K562 (cell line): ENCODE measurements at regions not wholly inside any gene's neighbourhood (a gene's known extent, or its start where the extent isn't known, plus 50 kb on each side); places are given as distances from the start of the nearest gene placed in this dataset.

Source experiments
- ATAC-seq: fragments of 200-7000 bp; cut with Tn5 transposase; 3 replicates; pipeline ENCODE4 v1.9.1; 2020; ENCODE audit warnings: moderate library complexity
- BruUV-seq: library from RNA; stranded (reverse); fragments of 400-500 nt; replicated peaks from 2 replicates; lab custom pipeline; 2021; lab: Mats Ljungman, UMichigan
- CTCF ChIA-PET: fragments of 300-600 bp; formaldehyde crosslinking; extraction: SDS; loops from one replicate; lab custom pipeline; 2021; ENCODE audit warnings: low intra/inter-chr PET ratio; lab: Yijun Ruan, JAX
- POLR2A ChIA-PET: fragments of 300-600, 350-650 bp; sonication (Branson Sonifier 250); formaldehyde crosslinking; extraction: SDS; loops from one replicate; lab custom pipeline; 2021; ENCODE audit warnings: antibody characterized with exemption, inconsistent platforms; lab: Yijun Ruan, JAX
- DNase-seq, 4 experiments: peaks; one replicate each; pipeline versions ENCODE4 v3.0.0 to v3.0.0-alpha.2; 2011 to 2018; ENCODE audit warnings: low spot score in 3 of 4, mixed read lengths in 3 of 4; ENCODE audit errors: extremely low read depth in 1 of 4
- FAIRE-seq: peaks from 2 replicates; lab custom pipeline; 2011; peaks lifted over from hg19 to GRCh38; lab: Jason Lieb, UNC
- H2AFZ ChIP-seq: 2 replicates; pipeline ENCODE4 v1.6.0; 2011; ENCODE audit warnings: low read depth, low read length, control low read depth, inconsistent platforms
- H3K27ac ChIP-seq: fragments of 200-600 bp; 3 replicates; pipeline ENCODE4 v1.8.0; 2011; ENCODE audit warnings: low read depth, mild to moderate bottlenecking, control low read depth, inconsistent platforms, low read length, moderate library complexity, mixed read lengths; ENCODE audit errors: extremely low read depth
- H3K27me3 ChIP-seq, 2 experiments: fragments of 300-600 bp in 1 of 2; 2 replicates in 1 of 2; 3 replicates in 1 of 2; pipeline versions ENCODE4 v1.6.0 to v1.8.0; 2011; ENCODE audit warnings: inconsistent platforms in 2 of 2, low read length in 2 of 2, mild to moderate bottlenecking in 1 of 2, mixed read lengths in 1 of 2, moderate library complexity in 1 of 2; ENCODE audit not compliant: control insufficient read depth in 2 of 2, insufficient read depth in 2 of 2
- H3K36me3 ChIP-seq: fragments of 300-600 bp; 3 replicates; pipeline ENCODE4 v1.8.0; 2011; ENCODE audit warnings: mild to moderate bottlenecking, low read length, inconsistent platforms; ENCODE audit not compliant: control insufficient read depth, insufficient read depth
- H3K4me1 ChIP-seq, 2 experiments: fragments of 200-600 bp in 1 of 2; replicated peaks in 1 of 2; 2 replicates in 1 of 2; 3 replicates in 1 of 2; pipeline versions ENCODE4 v1.5.1 to v1.8.0; 2011; ENCODE audit warnings: inconsistent platforms in 2 of 2, low read length in 2 of 2, mild to moderate bottlenecking in 1 of 2, mixed read lengths in 1 of 2, moderate library complexity in 1 of 2; ENCODE audit not compliant: control insufficient read depth in 2 of 2, insufficient read depth in 2 of 2
- H3K4me2 ChIP-seq: 2 replicates; pipeline ENCODE4 v1.6.1; 2011; ENCODE audit warnings: low read length, control low read depth, inconsistent platforms, mixed read lengths; ENCODE audit not compliant: insufficient read depth
- H3K4me3 ChIP-seq: fragments of 200-600 bp; sonication (generic), shearing (Covaris generic); 2 replicates; pipeline ENCODE4 v1.5.1; 2016; ENCODE audit warnings: control low read depth, inconsistent platforms
- H3K79me2 ChIP-seq: fragments of 200-600 bp; 3 replicates; pipeline ENCODE4 v1.8.0; 2011; ENCODE audit warnings: low read length, inconsistent platforms; ENCODE audit not compliant: control insufficient read depth, insufficient read depth
- H3K9ac ChIP-seq, 2 experiments: 2 replicates each; pipeline versions ENCODE4 v1.6.0 to v1.6.1; 2011; ENCODE audit warnings: low read depth in 2 of 2, low read length in 2 of 2, control low read depth in 1 of 2, inconsistent platforms in 1 of 2, mild to moderate bottlenecking in 1 of 2, mixed read lengths in 1 of 2; ENCODE audit not compliant: insufficient read depth in 1 of 2
- H3K9me1 ChIP-seq: one replicate; pipeline ENCODE4 v1.6.0; 2011; ENCODE audit warnings: inconsistent platforms, mild to moderate bottlenecking, low read length, moderate library complexity; ENCODE audit not compliant: control insufficient read depth, insufficient read depth
- H3K9me3 ChIP-seq: replicated peaks from 2 replicates; pipeline ENCODE4 v1.5.1; 2011; ENCODE audit warnings: low read depth, low read length, inconsistent platforms; ENCODE audit not compliant: control insufficient read depth, insufficient read depth
- H4K20me1 ChIP-seq: replicated peaks from 2 replicates; pipeline ENCODE4 v1.6.1; 2011; ENCODE audit warnings: low read length, inconsistent platforms, mixed read lengths; ENCODE audit not compliant: control insufficient read depth, insufficient read depth
- BRF2 ChIP-seq: IDR thresholded peaks from 3 replicates; pipeline ENCODE4 v1.6.1; 2011; ENCODE audit warnings: borderline replicate concordance, mild to moderate bottlenecking; ENCODE audit not compliant: insufficient read length, insufficient read depth
- CTCF ChIP-seq, 3 experiments: IDR thresholded peaks in 2 of 3; conservative IDR thresholded peaks in 1 of 3; 2 replicates each; pipeline ENCODE4 v1.5.1; 2011 to 2012; ENCODE audit warnings: low read length in 3 of 3, mild to moderate bottlenecking in 3 of 3, control low read depth in 2 of 3, improper control_type of control experiment in 1 of 3, inconsistent platforms in 1 of 3, low read depth in 1 of 3, mixed read lengths in 1 of 3, moderate library complexity in 1 of 3; ENCODE audit not compliant: insufficient read depth in 2 of 3
- RERE ChIP-seq: sonication (generic); formaldehyde crosslinking; IDR thresholded peaks from 2 replicates; pipeline ENCODE4 v1.8.0; 2023; ENCODE audit warnings: missing genetic modification reagents, mild to moderate bottlenecking, borderline replicate concordance
- SMC3 ChIP-seq: conservative IDR thresholded peaks from 2 replicates; pipeline ENCODE4 v1.6.1; 2011; ENCODE audit warnings: low read depth, low read length, improper control_type of control experiment; ENCODE audit not compliant: insufficient read depth
- TAL1 ChIP-seq: fragments of 450-650 bp; IDR thresholded peaks from 2 replicates; pipeline ENCODE4 v1.6.1; 2016; ENCODE audit warnings: mild to moderate bottlenecking
- ZNF507 ChIP-seq: conservative IDR thresholded peaks from 2 replicates; pipeline ENCODE4 v1.6.1; 2017; ENCODE audit warnings: missing genetic modification characterization, missing compliant biosample characterization
- WGBS: fragments of 100-300 bp; shearing (Covaris generic); methylation state at CpG from one replicate; pipeline ENCODE4 v1.1.6; 2016; ENCODE audit warnings: low coverage, mixed read lengths; ENCODE audit not compliant: insufficient coverage; ENCODE audit errors: missing lambda C conversion rate; 5-methylcytosine and 5-hydroxymethylcytosine counted together
- in situ Hi-C: fragments of 300-500 bp; cut with MboI; formaldehyde crosslinking; loops from 4 replicates; pipeline ENCODE4 v1.15.0; 2018; ENCODE audit warnings: inconsistent platforms, mixed read lengths
- intact Hi-C: fragments of 100-400 bp; cut with micrococcal nuclease; formaldehyde crosslinking; loops from 2 replicates; pipeline ENCODE4 v1.14.2; 2022

GRCh38 chr10:78378192-78378591 lies 344.5 kb downstream of the RPS24 start (continued):
- TF ChIP-seq RERE (no peak), BRF2 (no peak)

- Histone ChIP-seq H3K9me1 (no peaks in the 10 kb centered on the region), H2AFZ (no peak overlapping the region), H4K20me1 (peaks cover 4% of the 10 kb centered on the region; the same call in 1 of the 2 replicates), H3K36me3 (no peaks in the 10 kb centered on the region), H3K79me2 (no peaks in the 10 kb centered on the region), H3K4me1 (no peaks in the 10 kb centered on the region), H3K27ac (no peak overlapping the region), H3K4me2 (no peak overlapping the region), H3K4me3 (no peak overlapping the region), H3K9me3 (no peaks in the 10 kb centered on the region), H3K27me3 (peaks cover 0 to 8% of the 10 kb centered on the region in 2 experiments; a peak in 2 of 5 replicates), H3K9ac (no peak overlapping the region)
- intact Hi-C loops, result no loop called here
- peak; percentile 72 for ATAC-seq
- CTCF ChIA-PET, result no interaction called here
- POLR2A ChIA-PET, result no interaction called here
- DNase-seq, result peak; percentile 9 to 51 (median 42)
- BruUV-seq, result no TSS peak
- no peak for TF ChIP-seq TAL1
- TF ChIP-seq CTCF (IDR thresholded peaks at IDR 0.05 in 2 of 3, conservative IDR thresholded peaks at IDR 0.05 in 1 of 3; ENCODE audit: insufficient read depth in 2 of 3, low read depth in 1 of 3, low read length in 3 of 3), result peak; percentile 47 to 64 (median 52)
- peak; percentile 32; the same call in 1 of the 2 replicates for TF ChIP-seq SMC3
- TF ChIP-seq ZNF507 (tag), result no peak
- in situ Hi-C loops, result no loop called here
- no peak for FAIRE-seq
- WGBS, result 2% methylated on average over 19 of the region's 19 CpGs
These were observed 347.4 kb downstream of the RPS24 start for GRCh38 chr10:78381107-78381506.
